Hematopoietic multipotent progenitor cell (in vitro differentiated cells): ENCODE measurements at regions not wholly inside any gene's neighbourhood (a gene's known extent, or its start where the extent isn't known, plus 50 kb on each side); places are given as distances from the start of the nearest gene placed in this dataset.
A peak's percentile ranks its signal among the peaks of the same experiment; 100 is the strongest.

Experiments used
- DNase-seq, 3 donors: peaks; one replicate each; pipeline ENCODE4 v3.0.0-alpha.2; 2011 to 2015; ENCODE audit warnings: low read depth in 2 of 3, low spot score in 2 of 3

- DNase-seq: no peak
Measured at GRCh38 chr14:86683561-86683960, 1153.6 kb downstream of the FLRT2 start.

- DNase-seq: no peak
Measured at GRCh38 chr14:86675059-86675458, 1145.1 kb downstream of the FLRT2 start.

GRCh38 chr14:86673523-86673969 lies 1143.6 kb downstream of the FLRT2 start:
- DNase-seq: no peak

- no peak for DNase-seq
Measured at GRCh38 chr14:86672080-86672479, 1142.1 kb downstream of the FLRT2 start.

- DNase-seq: no peak
Measured at GRCh38 chr14:86665975-86666374, 1136.0 kb downstream of the FLRT2 start.

- no peak for DNase-seq
Measured at GRCh38 chr14:86662334-86662733, 1132.4 kb downstream of the FLRT2 start.

GRCh38 chr14:86654558-86655184 lies 1124.7 kb downstream of the FLRT2 start:
- peak in 2 of 3 donors; percentile 52 to 78 for DNase-seq

- DNase-seq: no peak
Measured at GRCh38 chr14:86652526-86652925, 1122.6 kb downstream of the FLRT2 start.

- no peak for DNase-seq
Measured at GRCh38 chr14:86646696-86647690, 1117.0 kb downstream of the FLRT2 start.

GRCh38 chr14:86646125-86646524 lies 1116.2 kb downstream of the FLRT2 start:
- DNase-seq: no peak

GRCh38 chr14:86641310-86641709 lies 1111.4 kb downstream of the FLRT2 start:
- DNase-seq: no peak

- no peak for DNase-seq
Measured at GRCh38 chr14:86640288-86640687, 1110.3 kb downstream of the FLRT2 start.

GRCh38 chr14:86639666-86640065 lies 1109.7 kb downstream of the FLRT2 start:
- DNase-seq: no peak

GRCh38 chr14:86639146-86639545 lies 1109.2 kb downstream of the FLRT2 start:
- DNase-seq: no peak

GRCh38 chr14:86627080-86627479 lies 1097.1 kb downstream of the FLRT2 start:
- no peak for DNase-seq

GRCh38 chr14:86626530-86626929 lies 1096.6 kb downstream of the FLRT2 start:
- no peak for DNase-seq

- no peak for DNase-seq
Measured at GRCh38 chr14:86625637-86626036, 1095.7 kb downstream of the FLRT2 start.

- DNase-seq: no peak
Measured at GRCh38 chr14:86619726-86620125, 1089.8 kb downstream of the FLRT2 start.

GRCh38 chr14:86613786-86614185 lies 1083.8 kb downstream of the FLRT2 start:
- no peak for DNase-seq

- DNase-seq: no peak
Measured at GRCh38 chr14:86613126-86613525, 1083.2 kb downstream of the FLRT2 start.

- no peak for DNase-seq
Measured at GRCh38 chr14:86604561-86604960, 1074.6 kb downstream of the FLRT2 start.

- no peak for DNase-seq
Measured at GRCh38 chr14:86602263-86602662, 1072.3 kb downstream of the FLRT2 start.
